OCI-LY7 (cell line): ENCODE measurements at regions not wholly inside any gene's neighbourhood (a gene's known extent, or its start where the extent isn't known, plus 50 kb on each side); places are given as distances from the start of the nearest gene placed in this dataset.

Source experiments
- CTCF ChIP-seq: fragments of 200-600 bp; sonication (generic); conservative IDR thresholded peaks from 2 replicates; pipeline ENCODE4 v1.5.1; 2014; ENCODE audit warnings: mild to moderate bottlenecking, antibody characterized with exemption, low read length, moderate library complexity, mixed read lengths
- EZH2phosphoT487 ChIP-seq: fragments of 200-600 bp; sonication (generic); IDR thresholded peaks from 2 replicates; pipeline ENCODE4 v1.6.1; 2018; ENCODE audit warnings: low read depth, borderline replicate concordance, mild to moderate bottlenecking, mixed run types, antibody characterized with exemption, low read length, moderate library complexity, mixed read lengths

- no peak for TF ChIP-seq CTCF
- TF ChIP-seq EZH2phosphoT487 = no peak
Observed at GRCh38 chr20:48220033-48220633, 434.9 kb upstream of the SULF2 start.
